GM19239 (cell line): ENCODE measurements at regions not wholly inside any gene's neighbourhood (a gene's known extent, or its start where the extent isn't known, plus 50 kb on each side); places are given as distances from the start of the nearest gene placed in this dataset.

Experiments
- DNase-seq: peaks from one replicate; pipeline ENCODE4 v3.0.0; 2011; ENCODE audit warnings: low spot score; ENCODE audit not compliant: insufficient read length
- FAIRE-seq: peaks from 2 replicates; lab custom pipeline; 2011; peaks lifted over from hg19 to GRCh38; lab: Jason Lieb, UNC

- no peak for DNase-seq
- no peak for FAIRE-seq
Measured at GRCh38 chr1:22241250-22241649, 98.4 kb upstream of the WNT4 start.

GRCh38 chr1:22241811-22242210, 98.9 kb upstream of the WNT4 start:
- DNase-seq (no peak), FAIRE-seq (no peak)

GRCh38 chr1:22245100-22245650, 102.3 kb upstream of the WNT4 start:
- DNase-seq (no peak), FAIRE-seq (no peak)

GRCh38 chr1:22245726-22246125, 102.8 kb upstream of the WNT4 start:
- FAIRE-seq (no peak), DNase-seq (no peak)

GRCh38 chr1:22246755-22247480, 104.0 kb upstream of the WNT4 start:
- DNase-seq, result no peak
- FAIRE-seq, result no peak

- no peak for DNase-seq
- FAIRE-seq, result no peak
Measured at GRCh38 chr1:22247527-22248245, 104.8 kb upstream of the WNT4 start.

GRCh38 chr1:22248746-22249145, 105.8 kb upstream of the WNT4 start:
- DNase-seq (no peak), FAIRE-seq (no peak)

GRCh38 chr1:22249928-22250680, 107.2 kb upstream of the WNT4 start:
- no peak for FAIRE-seq
- no peak for DNase-seq

GRCh38 chr1:22250724-22251123, 107.8 kb upstream of the WNT4 start:
- no peak for FAIRE-seq
- no peak for DNase-seq

GRCh38 chr1:22252251-22252650, 109.4 kb upstream of the WNT4 start:
- no peak for DNase-seq
- FAIRE-seq, result no peak

GRCh38 chr1:22253012-22253790, 110.3 kb upstream of the WNT4 start:
- DNase-seq (no peak), FAIRE-seq (no peak)

- FAIRE-seq (no peak), DNase-seq (no peak)
Measured at GRCh38 chr1:22254756-22255155, 111.9 kb upstream of the WNT4 start.

- DNase-seq (no peak), FAIRE-seq (no peak)
Measured at GRCh38 chr1:22255341-22256212, 112.7 kb upstream of the WNT4 start.

- FAIRE-seq, result no peak
- DNase-seq, result no peak
Measured at GRCh38 chr1:22256213-22256512, 113.3 kb upstream of the WNT4 start.

- FAIRE-seq, result no peak
Measured at GRCh38 chr1:22257290-22258275, 114.7 kb upstream of the WNT4 start.

GRCh38 chr1:22258698-22259097, 115.8 kb upstream of the WNT4 start:
- DNase-seq (no peak), FAIRE-seq (no peak)

More at GRCh38 chr1:22257290-22258275, 114.7 kb upstream of the WNT4 start:
- no peak for DNase-seq

GRCh38 chr1:22259551-22260282, 116.8 kb upstream of the WNT4 start:
- no peak for FAIRE-seq
- no peak for DNase-seq
